Fibroblast of peridontal ligament (primary cell): ENCODE measurements at regions not wholly inside any gene's neighbourhood (a gene's known extent, or its start where the extent isn't known, plus 50 kb on each side); places are given as distances from the start of the nearest gene placed in this dataset.
A peak's percentile ranks its signal among the peaks of the same experiment; 100 is the strongest.

Source experiments
- DNase-seq: peaks from one replicate; pipeline ENCODE4 v3.0.0-alpha.2; 2010; ENCODE audit errors: extremely low read depth

DNA sequence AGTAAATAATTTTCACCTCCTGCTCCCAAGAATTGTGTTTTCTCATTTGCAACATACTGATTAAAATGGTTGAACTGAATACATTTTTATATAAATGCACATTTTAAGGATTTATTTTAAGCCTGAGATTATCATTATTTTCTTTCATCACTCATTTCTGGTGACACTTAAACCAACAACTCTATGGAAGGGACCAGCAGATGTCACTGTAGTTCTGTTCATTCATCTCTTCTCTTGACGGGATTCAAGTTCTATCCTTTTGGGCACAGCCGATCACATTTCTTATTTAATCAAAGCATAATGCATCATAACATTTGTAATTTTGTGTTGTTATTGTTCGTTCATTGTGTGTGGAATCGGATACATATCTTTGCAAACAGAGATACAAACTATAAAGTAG is 417.9 kb downstream of the HRH4 start:
- DNase-seq: peak; percentile 87

DNA sequence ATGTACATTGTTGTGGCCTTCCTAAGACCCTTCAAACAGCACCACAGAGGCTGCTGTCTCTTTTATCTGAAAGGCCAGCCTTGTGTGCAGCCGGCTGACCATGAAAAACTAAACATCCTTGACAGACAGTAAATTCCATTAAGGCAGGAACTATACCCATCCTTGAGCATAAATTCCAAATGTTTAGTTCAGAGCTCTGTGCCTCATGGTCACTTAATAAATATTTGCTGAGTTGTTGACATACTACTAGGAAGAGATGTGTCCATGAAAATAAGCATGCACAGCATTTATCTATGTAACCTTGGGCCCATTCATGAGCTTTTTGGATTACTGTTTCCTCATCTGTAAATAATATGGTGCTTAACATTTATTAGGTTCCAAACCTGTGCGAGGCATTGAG is 424.8 kb downstream of the HRH4 start:
- DNase-seq: no peak

DNA sequence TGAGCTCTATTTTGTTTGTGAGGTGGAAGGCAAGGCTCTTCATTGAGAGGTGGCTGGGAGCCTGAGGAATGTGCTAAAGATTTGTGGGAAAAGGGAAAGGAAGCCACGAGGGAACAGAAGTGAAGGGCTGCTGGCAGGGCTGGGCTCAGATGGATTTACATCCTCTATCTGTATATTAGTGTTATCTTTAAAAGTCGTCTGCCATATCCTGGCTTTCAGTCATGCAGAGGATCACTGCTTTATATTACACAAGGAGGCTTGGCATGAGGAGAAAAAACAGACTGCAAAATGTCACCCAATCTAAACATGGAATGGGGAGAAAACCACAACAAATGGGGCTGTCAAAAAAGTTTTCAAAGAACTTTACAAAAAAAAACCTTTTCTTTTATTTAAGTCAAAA is 434.4 kb downstream of the HRH4 start:
- DNase-seq: no peak

DNA sequence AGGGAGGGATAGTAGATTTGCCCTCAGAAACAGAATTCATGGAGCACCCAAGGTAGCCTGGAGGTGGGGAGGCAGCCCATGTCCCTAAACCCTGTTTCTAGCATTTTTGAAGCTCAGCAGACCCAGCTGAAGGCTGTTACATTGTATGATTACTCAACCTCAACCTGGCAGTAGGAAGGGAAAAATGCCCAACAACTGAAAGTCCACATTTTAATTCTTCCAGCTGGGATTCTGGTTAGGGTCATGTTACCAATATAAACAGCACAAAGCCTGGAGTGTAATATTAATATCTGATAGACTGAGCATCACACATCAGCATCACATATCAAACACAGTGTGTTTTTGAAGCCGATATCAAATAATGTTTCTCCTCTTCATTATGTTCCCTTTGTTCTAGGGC is 437.0 kb downstream of the HRH4 start:
- DNase-seq: no peak

DNA sequence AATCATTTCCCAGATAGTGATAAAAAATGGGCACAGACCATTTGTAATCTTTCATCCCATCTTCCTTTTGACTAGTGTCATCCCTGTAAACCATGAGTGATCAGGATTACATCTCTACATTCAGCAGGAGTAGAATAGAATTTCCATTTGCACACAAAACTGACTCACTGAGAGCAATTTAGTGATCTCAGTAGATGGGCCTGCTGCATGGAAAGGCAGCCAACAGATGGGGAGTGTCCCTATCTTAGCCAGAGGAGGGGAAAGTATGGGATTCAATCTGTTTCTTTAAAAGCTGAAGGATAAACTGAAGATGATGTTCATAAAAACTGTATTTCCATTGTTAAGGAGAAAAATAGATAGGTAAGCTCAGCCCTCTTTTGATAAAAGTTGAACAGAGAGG is 441.7 kb downstream of the ZNF521 start:
- DNase-seq: peak; percentile 4

DNA sequence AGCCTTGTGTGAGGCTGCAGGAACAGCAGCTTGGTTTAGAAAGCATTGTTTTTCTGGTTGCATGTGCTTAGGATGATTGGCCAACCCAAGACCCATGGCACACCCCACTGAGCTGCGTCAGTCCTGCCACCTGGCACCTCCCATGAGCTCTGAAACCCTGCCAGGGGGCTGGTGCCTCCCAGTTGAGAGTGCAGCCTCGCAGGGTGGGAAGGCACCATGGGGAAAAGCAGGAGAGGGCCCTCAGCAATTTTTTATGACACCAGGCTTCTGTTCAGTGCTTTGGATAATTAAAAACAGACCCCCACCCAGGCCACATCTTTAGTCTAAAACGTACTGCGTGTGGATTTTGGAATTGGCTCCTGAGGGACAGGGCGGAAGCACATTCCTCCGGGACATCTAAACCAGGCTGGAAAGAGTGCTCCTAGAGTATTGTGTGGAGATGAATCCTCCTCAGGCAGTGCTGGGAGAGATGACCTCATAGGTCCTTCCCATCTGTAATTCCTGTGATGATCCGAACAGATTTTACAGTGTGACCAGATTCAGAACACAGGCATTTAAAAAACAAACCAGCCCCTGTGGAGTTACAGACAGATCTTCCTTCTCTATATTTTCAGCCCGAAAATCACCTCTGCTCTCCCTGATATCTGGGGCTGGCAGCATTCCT is 438.3 kb downstream of the ZNF521 start:
- no peak for DNase-seq

DNA sequence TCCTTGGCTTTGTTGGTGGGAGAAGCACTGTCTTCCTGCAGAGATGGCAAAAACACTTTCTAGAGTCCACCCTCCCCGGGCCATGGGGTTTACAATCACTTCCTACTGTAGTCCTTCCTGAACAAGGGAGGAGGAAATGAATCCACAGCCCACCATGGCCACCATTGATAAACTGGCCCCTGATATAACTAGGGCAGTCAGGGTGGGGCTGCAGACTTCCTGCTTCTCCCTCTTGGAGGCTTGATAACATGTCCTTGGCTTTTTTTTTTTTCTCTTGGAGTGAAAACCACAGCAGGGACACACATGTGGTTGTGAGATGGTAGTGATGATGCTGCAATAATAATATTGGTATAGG is 437.8 kb downstream of the ZNF521 start:
- DNase-seq: no peak

DNA sequence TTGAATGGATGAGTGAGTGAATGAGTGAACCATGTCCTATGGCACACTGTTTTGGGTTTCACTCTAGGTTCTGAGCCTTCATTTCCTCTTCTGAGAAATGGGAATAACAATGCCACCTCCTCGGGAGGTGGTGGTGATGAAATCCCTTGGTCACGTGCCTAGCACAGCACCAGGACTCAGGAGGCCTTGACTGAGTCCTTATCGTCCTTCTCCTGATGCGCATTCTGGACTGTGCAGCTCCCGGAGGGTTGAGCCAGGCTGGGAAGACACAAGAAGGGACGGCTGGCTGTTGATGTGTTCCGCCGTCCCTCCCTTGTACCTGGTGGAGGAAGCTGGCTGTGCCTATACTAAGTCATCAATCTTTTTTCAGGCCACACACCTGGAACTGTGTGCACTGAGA is 437.3 kb downstream of the ZNF521 start:
- DNase-seq: no peak

DNA sequence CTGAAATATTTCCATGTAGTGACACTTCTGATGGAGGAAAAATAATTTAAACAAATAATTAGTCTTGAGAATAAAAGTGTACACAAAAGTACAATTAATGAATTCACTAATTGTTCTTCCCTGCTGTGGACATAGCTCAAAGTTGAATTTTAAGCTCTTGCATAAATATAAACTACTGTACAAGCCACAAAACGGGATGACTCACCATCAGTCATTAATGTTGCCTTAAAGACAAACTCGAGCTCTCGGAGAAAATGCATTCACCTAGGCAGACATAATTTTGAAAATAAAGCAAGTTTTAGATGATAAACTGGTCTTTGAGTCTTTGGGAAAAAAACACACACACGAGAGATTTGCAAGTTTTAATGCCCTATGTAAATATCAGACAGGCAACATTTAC is 436.4 kb downstream of the ZNF521 start:
- peak; percentile 6 for DNase-seq

DNA sequence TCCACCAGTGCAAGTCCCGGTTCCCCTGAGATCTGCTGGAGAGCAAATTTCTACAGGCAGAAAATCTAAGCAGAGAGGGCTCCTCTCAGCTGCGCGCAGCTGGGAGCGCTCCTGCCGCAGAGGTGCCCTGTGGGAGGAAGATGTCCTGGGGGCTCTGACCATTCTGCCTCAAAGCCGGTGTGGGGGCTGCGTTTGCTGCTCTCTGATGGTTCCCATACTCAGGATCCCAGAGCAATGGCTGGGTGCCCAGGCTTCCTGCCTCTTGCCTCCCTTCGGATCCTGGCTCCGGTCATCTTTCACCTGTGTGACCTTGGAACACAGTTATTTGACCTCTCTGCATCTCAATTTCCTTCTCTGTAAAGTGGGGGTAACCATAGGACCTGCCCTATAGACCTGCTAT is 434.2 kb downstream of the ZNF521 start:
- DNase-seq: no peak

DNA sequence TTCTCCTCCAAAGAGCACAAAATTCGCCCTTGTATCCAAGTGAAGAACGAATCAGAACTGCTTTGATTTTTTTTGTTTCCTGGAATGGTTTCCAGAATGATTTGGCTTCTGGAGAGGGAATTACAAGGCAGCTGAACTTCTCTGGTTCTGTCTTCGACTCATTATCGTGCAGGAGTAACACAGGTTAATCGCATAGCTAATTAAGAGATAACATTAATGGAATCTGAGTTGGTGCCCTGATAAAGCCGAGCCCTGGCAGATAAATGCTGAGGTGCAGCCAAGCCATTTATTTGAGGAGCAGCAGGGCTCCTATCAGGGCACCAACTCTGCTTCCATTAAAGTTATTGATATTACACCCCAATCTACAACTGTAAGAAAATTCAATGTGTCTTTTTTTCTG is 433.7 kb downstream of the ZNF521 start:
- no peak for DNase-seq

DNA sequence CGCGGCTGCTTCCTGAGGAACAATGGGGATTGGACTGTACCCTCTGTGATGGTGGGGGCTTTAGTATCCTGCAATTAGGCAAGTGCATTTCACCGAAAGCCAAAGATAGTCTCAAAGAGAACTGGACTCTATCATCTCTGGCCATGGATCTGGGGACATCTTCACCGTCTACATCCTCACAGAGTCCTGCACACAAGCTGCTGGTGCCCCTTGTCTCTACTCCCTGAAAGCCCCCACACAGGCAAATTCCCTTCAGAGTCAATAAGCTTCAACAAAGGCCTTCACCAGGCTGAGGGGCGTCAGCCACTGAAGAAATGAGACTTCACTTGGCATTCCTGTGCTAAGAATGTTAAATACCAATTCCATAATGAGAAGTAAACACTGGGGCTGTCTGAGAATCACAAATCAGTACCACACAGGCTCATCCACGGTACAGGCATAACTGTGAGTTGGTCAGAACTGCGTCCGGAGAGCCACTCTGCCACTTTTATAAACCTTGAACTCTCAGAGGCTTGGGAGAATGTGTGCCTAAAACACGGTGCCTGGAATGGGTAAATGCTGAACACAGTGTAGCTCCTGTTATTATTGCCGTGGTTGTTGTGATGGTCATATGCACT is 432.7 kb downstream of the ZNF521 start:
- no peak for DNase-seq

DNA sequence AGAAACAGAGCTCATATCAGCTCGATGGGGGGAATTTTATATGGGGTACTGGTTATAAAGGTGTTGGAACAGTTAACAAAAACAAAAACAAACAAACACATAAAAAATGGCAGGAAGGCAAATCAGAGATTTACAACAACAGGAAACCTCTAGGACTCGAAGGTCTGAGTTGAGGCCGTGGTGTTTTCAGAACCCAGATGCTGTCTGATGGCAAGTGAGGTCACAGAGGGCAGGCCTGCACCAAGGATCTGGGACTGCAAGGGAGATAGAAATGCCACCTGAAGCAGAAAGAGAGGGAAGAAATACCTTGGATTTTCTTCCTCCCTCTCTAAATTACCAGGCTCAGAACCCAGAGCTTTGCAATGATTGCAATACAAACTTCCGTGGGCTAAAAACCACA is 429.5 kb downstream of the ZNF521 start:
- DNase-seq: no peak

DNA sequence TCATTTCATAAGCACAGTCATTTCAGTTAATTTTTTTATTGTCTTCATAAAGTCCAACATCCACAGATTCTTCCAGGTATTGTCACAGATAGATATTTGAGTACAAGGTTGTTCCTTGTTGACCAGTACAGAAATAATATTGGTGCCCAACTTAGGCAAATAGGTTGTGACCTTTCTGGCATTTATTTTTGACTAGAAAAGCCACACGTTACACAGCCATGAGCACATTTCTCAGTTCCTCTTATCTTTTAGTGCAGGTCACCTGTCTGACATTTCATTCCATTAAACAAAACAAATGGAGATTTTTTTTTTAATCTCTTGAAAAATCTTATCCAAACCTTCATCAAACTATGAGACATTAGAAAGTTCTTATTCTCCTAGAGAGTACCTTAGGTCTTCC is 428.8 kb downstream of the ZNF521 start:
- DNase-seq: no peak

DNA sequence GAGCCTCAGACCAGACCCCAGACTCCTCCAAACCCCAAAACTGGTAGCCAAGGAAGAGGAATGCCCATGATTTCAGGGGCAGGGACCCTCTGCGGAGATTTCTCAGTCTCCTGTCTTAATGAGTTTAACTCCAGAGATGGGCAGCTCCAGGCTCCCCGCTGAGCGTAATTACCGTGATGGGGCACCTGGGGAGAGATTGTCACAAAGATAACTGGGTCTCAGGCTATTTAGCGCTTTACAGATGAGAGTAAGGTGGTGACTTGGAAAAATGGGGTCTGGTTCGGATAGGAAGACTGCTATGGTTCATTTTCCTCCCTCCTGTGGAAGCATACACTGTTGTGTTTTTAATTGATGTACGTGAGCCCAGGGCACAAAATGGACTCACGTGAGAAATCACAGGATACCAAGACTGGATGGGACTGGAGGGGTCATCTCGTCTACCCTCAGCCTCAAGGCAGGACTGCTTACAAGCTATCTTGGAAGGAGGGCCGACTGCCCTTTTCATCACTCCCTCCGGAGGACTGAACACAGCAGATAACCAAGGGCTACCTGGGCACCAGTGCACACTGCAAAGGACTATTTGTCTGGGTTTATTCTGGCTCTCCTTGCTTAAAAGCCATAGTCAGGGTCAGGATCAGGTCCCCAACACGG is 427.8 kb downstream of the ZNF521 start:
- no peak for DNase-seq

DNA sequence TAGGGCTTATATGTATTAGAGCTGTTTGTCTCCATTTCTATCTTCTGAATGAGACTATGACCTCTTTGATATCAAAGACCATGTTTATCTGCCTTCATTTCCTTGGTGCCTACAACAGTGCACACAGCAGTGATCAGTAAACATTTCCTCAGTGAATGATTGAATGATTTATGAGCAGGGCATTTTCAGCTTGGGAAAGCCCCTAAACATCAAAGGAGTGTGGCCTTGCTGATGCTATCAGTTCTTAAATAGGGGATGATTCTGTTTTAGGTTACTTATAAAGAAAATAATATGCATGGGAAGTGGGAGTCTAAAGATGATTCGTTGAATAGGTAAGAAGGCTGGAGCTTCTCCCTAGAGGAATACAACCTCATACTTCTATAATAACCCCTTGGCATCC is 425.3 kb downstream of the ZNF521 start:
- no peak for DNase-seq

DNA sequence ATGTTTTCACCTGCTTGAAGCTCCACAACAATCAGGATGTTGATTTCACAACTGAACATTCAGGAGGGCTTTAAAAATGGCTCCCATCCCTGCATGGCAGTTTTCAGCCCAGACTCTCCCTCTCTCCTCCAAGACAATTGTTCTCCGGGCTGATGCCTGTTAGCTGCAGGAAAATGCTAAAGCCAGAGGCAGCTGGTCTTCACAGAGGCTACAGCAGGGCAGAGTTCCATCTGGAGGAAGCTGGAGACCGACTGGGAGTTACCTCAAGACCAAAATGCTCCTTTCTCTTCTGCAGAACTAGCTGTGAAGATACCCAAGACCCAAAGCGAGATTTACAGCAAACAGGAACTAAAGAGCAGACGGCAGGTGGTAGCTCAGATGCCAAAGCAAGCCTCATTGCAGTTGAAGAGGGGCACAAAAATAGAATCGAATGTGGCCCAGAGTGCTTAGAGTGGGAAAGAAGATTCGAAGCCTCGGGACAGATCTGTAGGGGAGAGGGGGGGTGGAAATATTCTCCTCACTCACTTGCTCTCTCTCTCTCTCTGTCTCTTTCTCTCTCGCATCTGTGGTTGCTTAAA is 423.6 kb downstream of the ZNF521 start:
- no peak for DNase-seq

DNA sequence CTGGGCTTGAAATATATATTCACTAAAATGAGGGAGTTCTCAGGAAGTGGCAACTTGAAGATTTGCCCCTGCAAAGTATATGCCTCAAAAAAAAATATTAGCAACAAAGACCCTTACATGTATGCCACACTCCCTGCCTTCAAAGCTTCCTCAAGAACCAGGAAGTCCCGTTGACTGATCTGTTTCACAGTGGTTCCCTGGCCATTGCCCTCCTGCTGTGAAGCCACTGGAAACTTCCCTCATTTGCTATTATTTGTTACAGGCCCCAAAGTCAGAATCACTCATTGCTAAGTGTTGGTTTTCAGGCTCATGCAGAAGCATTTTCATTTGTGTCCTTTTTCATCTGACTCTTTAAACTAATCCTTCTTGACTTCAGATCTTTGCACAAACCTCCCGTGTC is 421.5 kb downstream of the ZNF521 start:
- no peak for DNase-seq

DNA sequence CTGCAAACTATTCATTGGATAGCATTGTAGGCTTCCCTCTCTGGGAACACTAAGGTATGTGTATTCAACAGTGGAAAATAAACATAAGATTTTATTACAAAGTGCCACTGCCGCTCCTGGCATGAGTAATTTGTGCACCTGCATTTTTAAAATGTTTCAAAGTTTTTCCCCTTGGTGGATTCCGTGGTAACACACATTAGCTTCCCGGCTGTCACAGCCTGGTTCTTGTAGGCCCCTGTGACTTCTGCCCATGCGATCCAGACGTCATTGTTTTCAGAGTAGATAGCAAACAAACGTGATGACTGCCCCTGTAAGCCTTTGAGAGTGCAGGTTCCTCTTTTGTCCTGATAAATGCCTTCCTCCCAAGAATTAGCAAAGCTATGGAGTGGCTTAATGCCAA is 421.0 kb downstream of the ZNF521 start:
- no peak for DNase-seq

DNA sequence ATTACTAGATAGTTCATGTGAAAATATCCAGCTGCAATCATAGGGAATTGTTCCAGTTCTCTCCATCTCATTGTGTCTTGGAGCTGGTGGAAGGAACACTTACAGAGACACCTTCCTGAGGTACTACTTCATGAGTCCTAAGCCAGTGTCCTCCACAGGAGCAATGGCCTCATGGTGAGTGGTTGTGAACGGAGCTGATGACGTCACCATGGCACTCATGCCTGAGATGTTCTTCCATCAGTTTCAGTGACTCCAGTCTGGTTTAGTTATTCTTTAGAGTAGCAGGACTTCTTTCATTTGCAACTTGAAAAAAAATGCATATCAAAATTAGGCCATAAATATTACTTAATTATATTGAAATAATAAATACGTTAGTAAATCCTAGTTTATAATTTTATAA is 418.6 kb downstream of the ZNF521 start:
- no peak for DNase-seq

DNA sequence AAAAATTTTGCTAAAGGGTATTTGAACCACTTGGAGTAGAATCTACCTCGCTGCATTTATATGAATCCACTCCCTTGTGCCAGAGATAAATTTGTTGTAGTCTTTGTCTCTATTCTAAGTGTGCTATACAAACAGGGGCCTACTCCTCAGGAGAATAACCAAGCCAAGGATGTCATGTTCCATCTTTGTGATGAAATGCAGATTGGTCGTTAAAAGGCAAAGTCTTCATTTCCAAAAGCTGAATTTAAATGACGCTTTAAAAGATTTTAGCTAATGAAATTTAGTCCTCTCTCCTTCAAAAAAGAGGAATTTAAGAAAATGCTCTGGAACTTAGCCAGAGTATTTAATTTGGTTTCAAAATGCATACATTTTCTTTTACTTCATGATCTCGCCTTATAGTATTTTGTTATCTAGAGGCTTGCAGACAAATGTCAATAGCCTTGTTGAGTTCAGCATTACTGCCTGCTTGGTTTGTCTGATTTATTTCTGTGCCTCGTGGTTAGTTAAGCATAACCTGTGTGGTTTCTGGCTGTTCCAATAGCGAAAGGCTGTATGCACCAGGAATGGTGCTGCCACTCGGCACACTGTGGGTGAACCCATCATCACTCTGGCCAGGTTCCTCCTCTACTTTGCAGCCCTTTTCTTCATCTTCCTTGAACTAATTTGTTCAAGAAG is 417.6 kb downstream of the ZNF521 start:
- no peak for DNase-seq

DNA sequence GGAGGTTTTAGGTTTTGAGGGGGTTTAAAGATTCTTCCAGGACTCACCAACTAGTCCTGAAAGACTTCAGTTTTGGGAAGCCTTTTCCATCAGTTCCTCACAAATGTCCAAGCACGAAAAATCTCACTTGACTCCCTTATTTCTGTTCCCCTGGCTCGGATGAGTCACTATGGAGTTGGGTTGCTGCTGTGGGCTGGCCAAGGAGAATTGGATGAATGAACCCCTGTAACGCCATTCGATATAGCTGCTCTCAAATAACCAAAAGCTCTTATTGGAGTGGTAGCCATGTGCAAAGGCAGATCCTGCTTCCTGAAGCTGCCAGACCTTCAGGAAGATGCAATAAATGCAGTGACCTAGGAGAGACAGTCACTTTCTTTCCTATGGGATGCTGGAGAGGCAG is 417.0 kb downstream of the ZNF521 start:
- DNase-seq: no peak

DNA sequence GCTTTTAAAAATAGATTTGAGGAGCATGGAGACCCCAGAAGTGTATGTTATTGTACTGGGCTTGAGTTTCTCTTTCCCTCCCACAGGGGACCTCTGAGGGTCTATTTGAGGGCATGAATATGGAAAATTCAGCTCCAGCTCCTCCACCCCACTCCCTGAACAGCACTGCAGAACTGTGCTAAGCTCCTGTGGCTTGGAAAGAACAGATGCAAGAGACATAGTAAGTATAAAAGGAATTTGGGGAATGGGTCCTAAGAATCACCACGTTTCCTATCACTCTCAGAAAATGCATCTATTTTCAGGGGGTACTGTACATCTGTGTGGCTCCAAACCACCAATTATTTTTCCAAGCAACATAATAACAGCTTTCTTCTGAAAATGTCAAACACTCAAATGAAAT is 416.1 kb downstream of the ZNF521 start:
- DNase-seq: no peak
